Peyer's patch (tissue), 4 donors: ENCODE measurements at regions not wholly inside any gene's neighbourhood (a gene's known extent, or its start where the extent isn't known, plus 50 kb on each side); places are given as distances from the start of the nearest gene placed in this dataset.

ENCODE experiments used
- DNase-seq, 3 donors: peaks; one replicate each; pipeline ENCODE4 v3.0.0-alpha.2; 2017 to 2019
- H3K27ac ChIP-seq, 4 donors: fragments of 200-600 bp; sonication (generic); one replicate each; pipeline ENCODE4 v1.5.1; 2016 to 2019
- H3K27me3 ChIP-seq, 2 donors: fragments of 200-600 bp; sonication (generic); one replicate each; pipeline ENCODE4 v1.5.1; 2019
- H3K36me3 ChIP-seq, 3 donors: fragments of 200-600 bp; sonication (generic); one replicate each; pipeline ENCODE4 v1.5.1; 2016 to 2019
- H3K4me1 ChIP-seq, 4 donors: fragments of 200-600 bp; sonication (generic); one replicate each; pipeline ENCODE4 v1.5.1; 2016 to 2019
- H3K4me3 ChIP-seq, 4 donors: fragments of 200-600 bp; sonication (generic); 1 replicate in 3 of 4; 2 replicates in 1 of 4; pipeline ENCODE4 v1.5.1; 2016 to 2019; ENCODE audit warnings: mild to moderate bottlenecking in 1 of 4
- H3K9me3 ChIP-seq, 4 donors: fragments of 200-600 bp; sonication (generic); one replicate each; pipeline ENCODE4 v1.5.1; 2016 to 2019; ENCODE audit warnings: mild to moderate bottlenecking in 1 of 4
- CTCF ChIP-seq, 6 experiments: fragments of 450-650 bp in 4 of 6; fragments of 200-600 bp in 2 of 6; sonication (generic) in 1 of 6; IDR thresholded peaks; one replicate each; pipeline ENCODE4 v1.5.1; 2017 to 2019; ENCODE audit warnings: antibody characterized with exemption in 6 of 6, mild to moderate bottlenecking in 3 of 6, moderate library complexity in 1 of 6
- POLR2A ChIP-seq, 2 donors: fragments of 450-650 bp; IDR thresholded peaks; one replicate each; pipeline ENCODE4 v1.5.1; 2017; ENCODE audit warnings: antibody characterized with exemption in 2 of 2, mild to moderate bottlenecking in 2 of 2, moderate library complexity in 2 of 2

DNA sequence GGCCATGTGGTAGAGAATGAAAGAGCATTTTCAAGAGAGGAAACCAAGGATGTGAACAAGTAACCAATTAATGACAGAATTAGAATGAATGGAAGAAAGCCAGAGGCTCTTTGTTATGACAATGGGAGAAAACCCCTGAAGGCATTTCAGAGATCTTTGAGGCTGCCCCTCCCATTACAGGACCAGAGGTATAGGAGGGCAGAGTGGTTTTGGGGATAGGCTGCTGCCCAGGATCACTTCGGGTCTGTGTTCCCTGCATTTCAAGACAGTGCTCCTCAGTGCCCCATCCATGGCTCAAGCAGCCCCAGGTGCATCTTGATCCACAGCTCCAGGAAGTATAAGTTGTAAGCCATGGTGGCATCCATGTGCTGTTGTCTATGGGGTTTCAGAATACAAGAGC lies 124.0 kb upstream of the HPF1 start:
- no peaks in the 10 kb centered on the region for H3K36me3 ChIP-seq
- H3K9me3 ChIP-seq: no peaks in the 10 kb centered on the region
- H3K27me3 ChIP-seq: no peaks in the 10 kb centered on the region
- no peak overlapping the region for H3K4me3 ChIP-seq
- TF ChIP-seq CTCF (IDR thresholded peaks at IDR 0.05) (no peak), POLR2A (IDR thresholded peaks at IDR 0.05) (no peak)
- no peak for DNase-seq
- no peaks in the 10 kb centered on the region for H3K4me1 ChIP-seq
- no peak overlapping the region for H3K27ac ChIP-seq

GRCh38 chr4:169870507-169870906 lies 112.8 kb upstream of the HPF1 start:
- DNase-seq: no peak
- TF ChIP-seq POLR2A (IDR thresholded peaks at IDR 0.05) (no peak), CTCF (IDR thresholded peaks at IDR 0.05) (no peak)
- no peaks in the 10 kb centered on the region for H3K4me1 ChIP-seq

DNA sequence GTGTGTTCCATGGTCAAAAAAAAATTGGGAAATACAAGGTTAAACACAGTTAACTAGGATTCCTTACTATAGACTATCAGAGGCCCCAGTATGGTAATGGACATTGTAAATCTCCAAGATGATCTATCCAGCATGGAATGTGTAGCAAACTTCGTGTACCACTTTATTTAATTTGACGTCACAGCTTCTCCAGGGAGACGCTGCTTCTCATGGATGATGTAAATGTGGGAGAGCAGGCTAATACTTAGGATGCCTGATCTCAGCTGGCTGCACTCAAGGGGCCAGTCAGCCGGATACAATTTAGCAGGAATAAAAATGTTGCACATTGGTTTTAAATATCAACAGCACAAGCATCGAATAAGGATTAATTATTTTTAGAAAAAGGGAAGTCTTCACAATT lies 111.7 kb upstream of the HPF1 start:
- H3K27me3 ChIP-seq: no peaks in the 10 kb centered on the region
- no peak for DNase-seq
- no peak for TF ChIP-seq CTCF (IDR thresholded peaks at IDR 0.05)
- TF ChIP-seq POLR2A (IDR thresholded peaks at IDR 0.05): no peak
- no peaks in the 10 kb centered on the region for H3K4me1 ChIP-seq
- no peak overlapping the region for H3K27ac ChIP-seq
- no peaks in the 10 kb centered on the region for H3K36me3 ChIP-seq
- H3K9me3 ChIP-seq: no peaks in the 10 kb centered on the region
- H3K4me3 ChIP-seq: no peak overlapping the region

More at GRCh38 chr4:169870507-169870906, 112.8 kb upstream of the HPF1 start:
- no peak overlapping the region for H3K27ac ChIP-seq
- H3K27me3 ChIP-seq: no peaks in the 10 kb centered on the region
- no peaks in the 10 kb centered on the region for H3K9me3 ChIP-seq
- no peak overlapping the region for H3K4me3 ChIP-seq
- H3K36me3 ChIP-seq: no peaks in the 10 kb centered on the region

- TF ChIP-seq CTCF (IDR thresholded peaks at IDR 0.05) (no peak), POLR2A (IDR thresholded peaks at IDR 0.05) (no peak)
- no peak overlapping the region for H3K4me3 ChIP-seq
- no peaks in the 10 kb centered on the region for H3K9me3 ChIP-seq
- H3K4me1 ChIP-seq: no peaks in the 10 kb centered on the region
- H3K27ac ChIP-seq: no peak overlapping the region
- no peaks in the 10 kb centered on the region for H3K27me3 ChIP-seq
- no peak for DNase-seq
- no peaks in the 10 kb centered on the region for H3K36me3 ChIP-seq
These were observed 103.8 kb upstream of the HPF1 start for GRCh38 chr4:169861593-169861992.

DNA sequence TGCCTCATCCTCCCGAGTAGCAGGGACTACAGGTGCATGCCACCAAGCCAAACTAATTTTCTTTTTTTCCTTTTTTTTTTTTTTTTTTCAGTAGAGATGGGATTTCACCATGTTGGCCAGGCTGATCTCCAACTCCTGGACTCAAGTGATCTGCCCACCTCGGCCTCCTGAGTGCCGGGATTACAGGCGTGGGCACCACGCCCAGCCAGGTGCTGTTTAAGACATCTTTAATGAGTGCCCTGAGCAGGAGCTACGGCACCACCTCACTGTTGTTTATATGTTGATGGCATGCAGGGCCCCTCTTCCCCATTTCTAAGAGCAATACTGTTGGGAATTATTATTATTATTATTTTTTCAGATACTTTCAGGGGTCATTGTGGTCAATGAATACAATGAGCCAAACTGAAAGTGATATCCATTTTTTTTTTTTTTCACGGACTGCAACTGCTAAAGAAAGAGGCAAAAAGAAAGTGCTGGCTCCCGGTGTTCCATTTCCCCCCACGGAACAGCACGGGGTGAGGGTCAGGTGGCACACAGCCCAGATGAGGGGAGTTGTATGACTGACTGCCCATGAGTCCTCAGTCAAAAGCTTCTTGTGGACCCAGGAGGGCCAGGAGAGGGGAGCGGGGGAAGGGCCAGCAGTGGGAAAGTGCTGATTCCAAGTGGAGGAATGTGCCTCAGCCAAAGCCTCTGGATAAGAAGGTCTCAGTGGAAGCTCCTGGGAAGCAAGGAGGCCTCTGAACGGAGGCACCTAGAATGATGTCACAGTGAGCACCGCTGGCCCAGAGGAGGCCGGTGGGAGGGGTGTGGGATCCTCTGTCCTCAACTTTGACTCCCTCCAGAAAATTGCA lies 101.8 kb upstream of the HPF1 start:
- H3K36me3 ChIP-seq: no peaks in the 10 kb centered on the region
- no peaks in the 10 kb centered on the region for H3K4me1 ChIP-seq
- DNase-seq: no peak
- no peaks in the 10 kb centered on the region for H3K9me3 ChIP-seq
- H3K4me3 ChIP-seq: no peak overlapping the region
- TF ChIP-seq CTCF (IDR thresholded peaks at IDR 0.05): no peak
- no peak for TF ChIP-seq POLR2A (IDR thresholded peaks at IDR 0.05)
- no peak overlapping the region for H3K27ac ChIP-seq
- H3K27me3 ChIP-seq: no peaks in the 10 kb centered on the region
